ENCODE measurements at regions not wholly inside any gene's neighbourhood (a gene's known extent, or its start where the extent isn't known, plus 50 kb on each side); places are given as distances from the start of the nearest gene placed in this dataset.

DNA sequence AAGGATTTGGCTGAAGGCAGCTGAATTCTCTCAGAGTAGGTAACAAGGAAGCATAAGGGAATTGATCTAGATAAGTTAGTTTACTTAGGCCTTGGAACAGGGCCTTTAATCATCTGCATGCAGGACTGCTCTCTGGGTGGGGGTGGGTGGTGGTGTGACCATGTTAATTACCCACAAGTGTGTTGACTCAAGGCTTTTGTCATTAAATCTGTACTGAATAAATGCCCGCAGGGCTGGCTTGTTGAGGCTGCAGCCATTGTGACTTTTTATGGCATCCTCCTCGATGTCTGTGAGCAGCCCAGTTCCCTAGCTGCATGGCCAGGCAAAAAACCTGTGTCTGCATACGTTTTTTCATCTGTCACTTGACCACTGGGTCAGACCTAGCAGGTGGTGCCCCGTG is 63.5 kb upstream of the ASCC3 start:
- no peak for TF ChIP-seq GATA2 (IDR thresholded peaks at IDR 0.05; ENCODE audit: low read depth, low read length)
- no peak for TF ChIP-seq GATA3 (IDR thresholded peaks at IDR 0.05; ENCODE audit: low read depth, low read length)

DNA sequence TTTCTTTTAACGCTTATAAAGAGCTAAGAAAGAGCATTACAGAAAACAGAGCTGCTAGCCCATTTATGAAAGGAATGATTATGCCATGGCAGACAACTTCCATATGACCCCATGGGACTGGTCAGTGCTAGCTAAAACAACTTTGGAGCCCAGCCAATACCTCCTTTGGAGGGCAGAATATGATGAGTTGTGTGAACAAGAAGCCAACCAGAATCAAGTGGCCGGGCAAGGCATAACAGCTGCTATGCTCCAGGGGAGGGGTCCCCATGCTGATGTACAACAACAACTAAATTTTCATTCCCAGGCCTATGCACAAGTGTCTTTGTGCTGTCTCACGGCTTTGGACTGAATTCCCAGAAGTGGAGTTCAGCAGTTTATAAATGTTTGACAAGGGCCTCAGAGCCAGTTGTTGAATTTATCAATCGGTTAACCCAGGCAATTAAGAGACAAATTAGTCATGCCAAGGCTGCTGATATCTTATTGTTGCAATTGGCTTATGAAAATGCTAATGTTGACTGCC is 65.0 kb upstream of the ASCC3 start:
- TF ChIP-seq GATA3 (IDR thresholded peaks at IDR 0.05; ENCODE audit: low read depth, low read length) = no peak
- TF ChIP-seq GATA2 (IDR thresholded peaks at IDR 0.05; ENCODE audit: low read depth, low read length) = no peak

DNA sequence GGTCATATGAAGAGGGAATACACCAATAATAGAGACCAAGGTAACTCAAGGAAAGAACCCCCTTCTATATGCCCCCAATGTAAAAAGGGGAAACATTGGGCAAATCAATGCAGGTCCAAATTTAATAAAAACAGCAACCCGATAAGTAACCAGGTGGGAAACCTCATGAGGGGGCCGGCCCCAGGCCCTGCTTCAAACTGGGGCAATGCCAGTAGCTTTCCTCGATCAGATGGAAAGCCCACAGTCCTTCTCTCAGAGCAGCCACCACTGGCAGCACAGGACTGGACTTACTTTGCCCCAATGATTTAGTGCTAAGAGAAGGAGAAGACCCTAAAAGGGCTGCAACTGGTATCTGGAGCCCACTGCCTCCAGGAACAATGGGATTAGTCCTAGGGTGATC is 65.6 kb upstream of the ASCC3 start:
- no peak for TF ChIP-seq GATA2 (IDR thresholded peaks at IDR 0.05; ENCODE audit: low read depth, low read length)
- no peak for TF ChIP-seq GATA3 (IDR thresholded peaks at IDR 0.05; ENCODE audit: low read depth, low read length)

- TF ChIP-seq GATA2 (IDR thresholded peaks at IDR 0.05; ENCODE audit: low read depth, low read length) (no peak), GATA3 (IDR thresholded peaks at IDR 0.05; ENCODE audit: low read depth, low read length) (no peak)
Observed at GRCh38 chr6:100948381-100949133, 67.4 kb upstream of the ASCC3 start.

DNA sequence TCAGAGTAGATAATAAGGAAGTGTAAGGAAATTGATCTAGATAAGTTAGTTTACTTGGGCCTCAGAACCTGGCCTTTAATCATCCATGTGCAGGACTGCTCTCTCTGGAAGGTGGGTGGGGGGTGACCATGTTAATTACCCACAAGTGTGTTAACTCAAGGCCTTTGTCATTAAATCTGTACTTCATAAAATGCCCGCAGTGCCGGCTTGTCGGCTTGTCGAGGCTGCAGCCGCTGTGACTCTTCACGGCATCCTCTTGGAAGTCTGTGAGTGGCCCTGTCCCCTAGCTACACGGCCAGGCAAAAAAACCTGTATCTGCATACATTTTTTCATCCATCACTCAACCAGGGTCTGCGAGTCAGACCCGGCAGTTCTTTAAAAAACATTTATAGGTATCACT is 70.9 kb upstream of the ASCC3 start:
- TF ChIP-seq GATA2 (IDR thresholded peaks at IDR 0.05; ENCODE audit: low read depth, low read length) (no peak), GATA3 (IDR thresholded peaks at IDR 0.05; ENCODE audit: low read depth, low read length) (no peak)

- TF ChIP-seq GATA2 (IDR thresholded peaks at IDR 0.05; ENCODE audit: low read depth, low read length) (no peak), GATA3 (IDR thresholded peaks at IDR 0.05; ENCODE audit: low read depth, low read length) (no peak)
Observed at GRCh38 chr6:100959280-100959679, 78.2 kb upstream of the ASCC3 start.

- no peak for TF ChIP-seq GATA2 (IDR thresholded peaks at IDR 0.05; ENCODE audit: low read depth, low read length)
- no peak for TF ChIP-seq GATA3 (IDR thresholded peaks at IDR 0.05; ENCODE audit: low read depth, low read length)
Observed at GRCh38 chr6:100962466-100962865, 81.3 kb upstream of the ASCC3 start.

DNA sequence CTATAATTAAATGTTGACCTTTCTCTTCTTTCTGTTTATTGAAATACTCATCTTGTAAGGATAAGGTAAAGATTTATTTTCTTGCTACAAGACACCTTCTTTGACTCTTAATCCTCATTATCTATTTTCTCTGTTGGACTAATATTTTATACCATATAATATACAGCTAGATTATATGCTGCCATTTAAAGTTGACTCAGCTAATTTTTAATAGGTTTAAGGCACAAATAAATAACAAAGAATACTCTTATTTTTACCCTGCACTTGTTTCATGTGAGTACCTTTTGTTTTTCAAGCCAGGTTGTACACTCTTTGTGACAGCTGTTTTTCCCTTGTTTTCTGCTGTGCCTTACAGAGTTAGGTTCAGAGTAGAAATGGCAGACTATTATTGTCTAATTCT is 83.9 kb upstream of the ASCC3 start:
- no peak for TF ChIP-seq GATA3 (IDR thresholded peaks at IDR 0.05; ENCODE audit: low read depth, low read length)
- TF ChIP-seq GATA2 (IDR thresholded peaks at IDR 0.05; ENCODE audit: low read depth, low read length) = no peak

- TF ChIP-seq GATA3 (IDR thresholded peaks at IDR 0.05; ENCODE audit: low read depth, low read length) (no peak), GATA2 (IDR thresholded peaks at IDR 0.05; ENCODE audit: low read depth, low read length) (no peak)
Observed at GRCh38 chr6:100968949-100969348, 87.8 kb upstream of the ASCC3 start.

- no peak for TF ChIP-seq GATA3 (IDR thresholded peaks at IDR 0.05; ENCODE audit: low read depth, low read length)
- no peak for TF ChIP-seq GATA2 (IDR thresholded peaks at IDR 0.05; ENCODE audit: low read depth, low read length)
Observed at GRCh38 chr6:100979267-100979666, 98.1 kb upstream of the ASCC3 start.

GRCh38 chr6:100980949-100981348 is 99.8 kb upstream of the ASCC3 start:
- no peak for TF ChIP-seq GATA2 (IDR thresholded peaks at IDR 0.05; ENCODE audit: low read depth, low read length)
- no peak for TF ChIP-seq GATA3 (IDR thresholded peaks at IDR 0.05; ENCODE audit: low read depth, low read length)

GRCh38 chr6:100986921-100987320 is 105.8 kb upstream of the ASCC3 start:
- TF ChIP-seq GATA3 (IDR thresholded peaks at IDR 0.05; ENCODE audit: low read depth, low read length) = no peak
- TF ChIP-seq GATA2 (IDR thresholded peaks at IDR 0.05; ENCODE audit: low read depth, low read length) = no peak

DNA sequence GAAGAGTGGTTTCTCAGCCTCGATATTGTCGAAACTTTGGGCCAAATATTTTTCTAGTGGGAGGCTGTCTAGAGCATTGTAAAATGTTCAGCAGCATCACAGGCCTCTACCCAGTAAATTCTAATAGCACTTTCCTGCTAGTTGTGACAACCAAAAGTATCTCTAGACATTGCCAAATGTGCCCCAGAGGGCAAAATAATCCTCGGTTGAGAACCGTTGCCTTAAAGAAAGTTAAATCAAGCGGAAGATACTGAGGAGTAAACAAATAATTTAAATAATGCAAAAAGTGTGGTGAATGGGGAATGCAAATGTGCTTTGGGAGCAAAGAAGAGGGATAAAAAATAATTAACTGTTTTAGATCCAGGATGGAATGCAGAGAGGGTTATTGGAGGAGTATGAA is 106.4 kb upstream of the ASCC3 start:
- TF ChIP-seq GATA2 (IDR thresholded peaks at IDR 0.05; ENCODE audit: low read depth, low read length) (no peak), GATA3 (IDR thresholded peaks at IDR 0.05; ENCODE audit: low read depth, low read length) (no peak)

GRCh38 chr6:100988391-100988984 is 107.4 kb upstream of the ASCC3 start:
- no peak for TF ChIP-seq GATA3 (IDR thresholded peaks at IDR 0.05; ENCODE audit: low read depth, low read length)
- no peak for TF ChIP-seq GATA2 (IDR thresholded peaks at IDR 0.05; ENCODE audit: low read depth, low read length)

DNA sequence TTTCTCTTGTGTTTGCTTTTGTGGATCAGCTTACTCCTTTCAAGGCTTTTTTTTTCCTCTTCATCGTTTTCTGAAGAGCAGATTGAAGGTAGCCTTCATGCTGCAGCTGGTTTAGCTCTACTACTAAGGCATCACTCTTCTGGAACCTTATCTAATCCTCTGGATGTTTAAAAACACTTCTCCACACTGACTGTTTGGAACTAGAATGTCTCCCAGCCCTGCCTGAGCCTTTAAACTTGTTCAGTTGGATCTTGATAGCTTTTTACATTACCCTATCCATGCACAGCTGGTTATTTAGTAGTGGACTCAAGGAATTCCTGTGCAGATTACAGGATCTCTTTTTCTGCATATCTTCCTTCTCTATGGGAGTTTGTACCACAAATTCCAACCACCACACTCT is 108.9 kb upstream of the ASCC3 start:
- TF ChIP-seq GATA3 (IDR thresholded peaks at IDR 0.05; ENCODE audit: low read depth, low read length) (no peak), GATA2 (IDR thresholded peaks at IDR 0.05; ENCODE audit: low read depth, low read length) (no peak)

All from SH-SY5Y (cell line).